HG02763 (cell line): ENCODE measurements at regions not wholly inside any gene's neighbourhood (a gene's known extent, or its start where the extent isn't known, plus 50 kb on each side); places are given as distances from the start of the nearest gene placed in this dataset.
"Not testable (repeated sequence)": the region's sequence is repeated elsewhere in the genome, so short reads cannot be mapped to it uniquely, and the experiment has no call there.

Experiments used
- ATAC-seq: cut with Tn5 transposase; IDR thresholded peaks from one replicate; pipeline ENCODE4 v1.9.1; 2021; ENCODE audit warnings: mild to moderate bottlenecking, moderate library complexity; ENCODE audit not compliant: unreplicated experiment

- not testable (repeated sequence) for ATAC-seq
Measured at GRCh38 chr6:105858639-105859038, 227.5 kb upstream of the PRDM1 start.

GRCh38 chr6:105855433-105855832 lies 230.7 kb upstream of the PRDM1 start:
- no peak for ATAC-seq

- ATAC-seq: not testable (repeated sequence)
Measured at GRCh38 chr6:105853979-105854378, 232.2 kb upstream of the PRDM1 start.

GRCh38 chr6:105851606-105852005 lies 234.5 kb upstream of the PRDM1 start:
- ATAC-seq: no peak

GRCh38 chr6:105851113-105851580 lies 235.0 kb upstream of the PRDM1 start:
- ATAC-seq: no peak

- no peak for ATAC-seq
Measured at GRCh38 chr6:105850261-105851112, 235.6 kb upstream of the PRDM1 start.

GRCh38 chr6:105849746-105850145 lies 236.4 kb upstream of the PRDM1 start:
- ATAC-seq: no peak

- no peak for ATAC-seq
Measured at GRCh38 chr6:105847433-105847832, 238.7 kb upstream of the PRDM1 start.

GRCh38 chr6:105844275-105844883 lies 241.8 kb upstream of the PRDM1 start:
- no peak for ATAC-seq

- ATAC-seq: no peak
Measured at GRCh38 chr6:105839266-105839665, 246.9 kb upstream of the PRDM1 start.

- no peak for ATAC-seq
Measured at GRCh38 chr6:105838171-105838570, 248.0 kb upstream of the PRDM1 start.

GRCh38 chr6:105836889-105837288 lies 249.2 kb upstream of the PRDM1 start:
- ATAC-seq: no peak

- no peak for ATAC-seq
Measured at GRCh38 chr6:105836379-105836778, 249.8 kb upstream of the PRDM1 start.

- no peak for ATAC-seq
Measured at GRCh38 chr6:105835373-105835772, 250.8 kb upstream of the PRDM1 start.

- ATAC-seq: no peak
Measured at GRCh38 chr6:105833959-105834947, 251.9 kb upstream of the PRDM1 start.

- ATAC-seq: no peak
Measured at GRCh38 chr6:105832313-105832761, 253.8 kb upstream of the PRDM1 start.

GRCh38 chr6:105831311-105832097 lies 254.6 kb upstream of the PRDM1 start:
- no peak for ATAC-seq

GRCh38 chr6:105825210-105825609 lies 260.9 kb upstream of the PRDM1 start:
- no peak for ATAC-seq

- no peak for ATAC-seq
Measured at GRCh38 chr6:105824732-105825131, 261.4 kb upstream of the PRDM1 start.

- no peak for ATAC-seq
Measured at GRCh38 chr6:105821777-105822176, 264.4 kb upstream of the PRDM1 start.
